IMR-90 (cell line): ENCODE measurements at regions not wholly inside any gene's neighbourhood (a gene's known extent, or its start where the extent isn't known, plus 50 kb on each side); places are given as distances from the start of the nearest gene placed in this dataset.

Experiments used
- ATAC-seq: fragments of 200-7000 bp; cut with Tn5 transposase; 2 replicates; pipeline ENCODE4 v1.9.1; 2020; ENCODE audit warnings: low read depth, mild to moderate bottlenecking, moderate library complexity
- BruUV-seq: library from RNA; stranded (reverse); fragments of 400-500 nt; replicated peaks from 2 replicates; lab custom pipeline; 2021; lab: Mats Ljungman, UMichigan
- CTCF ChIA-PET: fragments of 300-600 bp; formaldehyde crosslinking; extraction: SDS; loops from one replicate; lab custom pipeline; 2021; ENCODE audit warnings: antibody characterized with exemption; lab: Yijun Ruan, JAX
- POLR2A ChIA-PET: fragments of 300-600 bp; sonication (Branson Sonifier 250); formaldehyde crosslinking; loops from one replicate; lab custom pipeline; 2022; ENCODE audit warnings: antibody characterized with exemption; ENCODE audit not compliant: unreplicated experiment; lab: Charles Lee
- DNase-seq: peaks from one replicate; pipeline ENCODE4 v3.0.0; 2013
- H2AFZ ChIP-seq: replicated peaks from 2 replicates; pipeline ENCODE3; 2013; ENCODE audit warnings: low read length, mild to moderate bottlenecking; ENCODE audit not compliant: poor library complexity
- H2AK5ac ChIP-seq: 2 replicates; pipeline ENCODE4 v1.6.1; 2013; ENCODE audit warnings: low read depth, low read length, inconsistent platforms
- H2AK9ac ChIP-seq: replicated peaks from 2 replicates; pipeline ENCODE3; 2013; ENCODE audit warnings: mild to moderate bottlenecking, low read depth, low read length, moderate library complexity; ENCODE audit not compliant: poor library complexity
- H2BK120ac ChIP-seq: 2 replicates; pipeline ENCODE4 v1.6.1; 2013; ENCODE audit warnings: low read depth, low read length, inconsistent platforms
- H2BK15ac ChIP-seq: 3 replicates; pipeline ENCODE4 v1.6.1; 2013; ENCODE audit warnings: low read depth, low read length, inconsistent platforms
- H2BK20ac ChIP-seq: 2 replicates; pipeline ENCODE4 v1.6.1; 2013; ENCODE audit warnings: low read depth, mild to moderate bottlenecking, inconsistent platforms, low read length, moderate library complexity
- H2BK5ac ChIP-seq: 2 replicates; pipeline ENCODE4 v1.6.1; 2013; ENCODE audit warnings: mild to moderate bottlenecking, low read depth, low read length, inconsistent platforms; ENCODE audit not compliant: poor library complexity, severe bottlenecking
- H3K14ac ChIP-seq: replicated peaks from 2 replicates; pipeline ENCODE4 v1.6.1; 2013; ENCODE audit warnings: low read depth, low read length, inconsistent platforms
- H3K18ac ChIP-seq: 2 replicates; pipeline ENCODE4 v1.6.1; 2013; ENCODE audit warnings: low read depth, low read length, control low read depth
- H3K23ac ChIP-seq: 2 replicates; pipeline ENCODE4 v1.6.1; 2013; ENCODE audit warnings: low read depth, low read length, inconsistent platforms
- H3K27ac ChIP-seq: 2 replicates; pipeline ENCODE4 v1.5.1; 2013; ENCODE audit warnings: mild to moderate bottlenecking, control low read depth, low read length; ENCODE audit not compliant: insufficient read depth
- H3K27me3 ChIP-seq: 2 replicates; pipeline ENCODE4 v1.6.1; 2013; ENCODE audit warnings: low read length; ENCODE audit not compliant: control insufficient read depth, insufficient read depth
- H3K36me3 ChIP-seq: 2 replicates; pipeline ENCODE4 v1.6.1; 2013; ENCODE audit warnings: low read length, mixed read lengths; ENCODE audit not compliant: control insufficient read depth, insufficient read depth
- H3K4ac ChIP-seq: 2 replicates; pipeline ENCODE4 v1.6.1; 2013; ENCODE audit warnings: low read depth, low read length, inconsistent platforms
- H3K4me1 ChIP-seq: 2 replicates; pipeline ENCODE4 v1.6.1; 2013; ENCODE audit warnings: low read length, mixed read lengths; ENCODE audit not compliant: control insufficient read depth, insufficient read depth
- H3K4me2 ChIP-seq: 2 replicates; pipeline ENCODE4 v1.6.1; 2013; ENCODE audit warnings: low read depth, mild to moderate bottlenecking, control low read depth, low read length, moderate library complexity
- H3K4me3 ChIP-seq: 2 replicates; pipeline ENCODE4 v1.5.1; 2013; ENCODE audit warnings: low read depth, mild to moderate bottlenecking, control low read depth, low read length, moderate library complexity; ENCODE audit not compliant: insufficient read depth
- H3K56ac ChIP-seq: 2 replicates; pipeline ENCODE4 v1.6.1; 2013; ENCODE audit warnings: low read length, inconsistent platforms; ENCODE audit not compliant: insufficient read depth; ENCODE audit errors: extremely low read depth
- H3K79me1 ChIP-seq, 2 experiments: 2 replicates each; pipeline ENCODE4 v1.6.1; 2013; ENCODE audit warnings: low read length in 2 of 2, inconsistent platforms in 1 of 2, low read depth in 1 of 2
- H3K9ac ChIP-seq: 2 replicates; pipeline ENCODE4 v1.6.1; 2013; ENCODE audit warnings: low read depth, low read length, control low read depth
- H3K9me1 ChIP-seq: 2 replicates; pipeline ENCODE4 v1.6.1; 2013; ENCODE audit warnings: low read length, inconsistent platforms; ENCODE audit not compliant: insufficient read depth
- H3K9me3 ChIP-seq: 2 replicates; pipeline ENCODE4 v1.6.1; 2013; ENCODE audit warnings: low read length; ENCODE audit not compliant: control insufficient read depth, insufficient read depth
- H4K20me1 ChIP-seq: 2 replicates; pipeline ENCODE4 v1.6.1; 2013; ENCODE audit warnings: low read length, inconsistent platforms; ENCODE audit not compliant: insufficient read depth
- H4K5ac ChIP-seq: 2 replicates; pipeline ENCODE4 v1.6.1; 2013; ENCODE audit warnings: mild to moderate bottlenecking, low read depth, low read length, control low read depth
- H4K8ac ChIP-seq, 2 experiments: 2 replicates each; pipeline ENCODE4 v1.6.1; 2013; ENCODE audit warnings: low read depth in 2 of 2, low read length in 2 of 2, control low read depth in 1 of 2, inconsistent platforms in 1 of 2
- H4K91ac ChIP-seq: 2 replicates; pipeline ENCODE4 v1.6.1; 2013; ENCODE audit warnings: low read depth, low read length, inconsistent platforms; ENCODE audit not compliant: insufficient read depth
- BHLHE40 ChIP-seq: fragments of 150-350 bp; IDR thresholded peaks from 2 replicates; pipeline ENCODE4 v1.6.1; 2016; ENCODE audit warnings: mild to moderate bottlenecking, low read depth, low read length
- CEBPB ChIP-seq: IDR thresholded peaks from 2 replicates; pipeline ENCODE4 v1.6.1; 2012; ENCODE audit warnings: low read depth, low read length, improper control_type of control experiment
- CHD1 ChIP-seq: IDR thresholded peaks from 2 replicates; pipeline ENCODE4 v1.6.1; 2012; ENCODE audit warnings: low read depth, low read length, improper control_type of control experiment
- CTCF ChIP-seq: conservative IDR thresholded peaks from 2 replicates; pipeline ENCODE4 v1.5.1; 2012; ENCODE audit warnings: mild to moderate bottlenecking, low read depth, low read length, improper control_type of control experiment
- ELK1 ChIP-seq: fragments of 150-350 bp; IDR thresholded peaks from 2 replicates; pipeline ENCODE4 v1.6.1; 2016; ENCODE audit warnings: low read depth, mild to moderate bottlenecking, low read length, moderate library complexity, borderline replicate concordance
- FOS ChIP-seq: fragments of 150-350 bp; IDR thresholded peaks from 2 replicates; pipeline ENCODE4 v1.6.1; 2016; ENCODE audit warnings: low read depth, low read length
- MAFK ChIP-seq: IDR thresholded peaks from 2 replicates; pipeline ENCODE4 v1.6.1; 2012; ENCODE audit warnings: low read depth, low read length, improper control_type of control experiment
- MAZ ChIP-seq: IDR thresholded peaks from 2 replicates; pipeline ENCODE4 v1.6.1; 2012; ENCODE audit warnings: low read depth, mild to moderate bottlenecking, low read length, improper control_type of control experiment, moderate library complexity, borderline replicate concordance
- MXI1 ChIP-seq: IDR thresholded peaks from 2 replicates; pipeline ENCODE4 v1.6.1; 2012; ENCODE audit warnings: low read depth, mild to moderate bottlenecking, low read length, moderate library complexity, borderline replicate concordance
- NFE2L2 ChIP-seq: fragments of 150-350 bp; IDR thresholded peaks from 2 replicates; pipeline ENCODE4 v1.6.1; 2016; ENCODE audit warnings: low read depth, mild to moderate bottlenecking, low read length
- POLR2A ChIP-seq: IDR thresholded peaks from 2 replicates; pipeline ENCODE4 v1.6.1; 2012; ENCODE audit warnings: mild to moderate bottlenecking, low read depth, low read length
- RAD21 ChIP-seq: IDR thresholded peaks from 2 replicates; pipeline ENCODE4 v1.6.1; 2012; ENCODE audit warnings: low read length, improper control_type of control experiment
- RCOR1 ChIP-seq: IDR thresholded peaks from 2 replicates; pipeline ENCODE4 v1.6.1; 2012; ENCODE audit warnings: mild to moderate bottlenecking, low read length, improper control_type of control experiment; ENCODE audit not compliant: insufficient replicate concordance
- RFX5 ChIP-seq: IDR thresholded peaks from 2 replicates; pipeline ENCODE4 v1.8.0; 2012; ENCODE audit warnings: low read depth, mild to moderate bottlenecking, low read length, moderate library complexity
- SMC3 ChIP-seq: fragments of 150-350 bp; IDR thresholded peaks from 2 replicates; pipeline ENCODE4 v1.6.1; 2016; ENCODE audit warnings: low read depth, mild to moderate bottlenecking, antibody characterized with exemption, low read length, moderate library complexity
- USF2 ChIP-seq: fragments of 150-350 bp; IDR thresholded peaks from 2 replicates; pipeline ENCODE4 v1.6.1; 2017; ENCODE audit warnings: mild to moderate bottlenecking, antibody characterized with exemption, low read length, low read depth
- WGBS, 2 experiments: methylation state at CpG; one replicate each; pipeline versions ENCODE4 v1.1.5 to v1.1.7; 2013; ENCODE audit warnings: missing lambda C conversion rate in 2 of 2; ENCODE audit not compliant: insufficient read length in 1 of 2; ENCODE audit errors: extremely low coverage in 2 of 2; 5-methylcytosine and 5-hydroxymethylcytosine counted together
- dilution Hi-C: fragments of 300-500 bp; cut with HindIII; formaldehyde crosslinking; loops from one replicate; pipeline ENCODE4 v1.14.3; 2018; ENCODE audit warnings: low sequenced_read_pairs; ENCODE audit not compliant: unreplicated experiment
- in situ Hi-C: fragments of 300-500 bp; cut with MboI; formaldehyde crosslinking; loops from 3 replicates; pipeline ENCODE4 v1.14.3; 2019; ENCODE audit warnings: low sequenced_read_pairs, inconsistent platforms, mixed read lengths
- intact Hi-C: fragments of 100-400 bp; cut with micrococcal nuclease; formaldehyde crosslinking; loops from 2 replicates; pipeline ENCODE4 v1.10.0; 2022

GRCh38 chr2:239534581-239535412 lies 134.0 kb upstream of the HDAC4 start:
- no peak overlapping the region for H2BK5ac ChIP-seq
- peaks cover 35% of the 10 kb centered on the region for H3K9me3 ChIP-seq
- no TSS peak for BruUV-seq
- no peaks in the 10 kb centered on the region for H3K4me1 ChIP-seq
- H4K91ac ChIP-seq, result no peak overlapping the region
- no peaks in the 10 kb centered on the region for H3K79me1 ChIP-seq
- no peak overlapping the region for H2BK120ac ChIP-seq
- ChIA-PET POLR2A (no interaction called here), CTCF (no interaction called here)
- WGBS, 2 experiments, result 63% methylated on average over 2 of the region's 14 CpGs; no CpG with 5 or more reads in 1 of the 2 experiments
- H3K4me2 ChIP-seq, result no peak overlapping the region
- H4K5ac ChIP-seq, result no peak overlapping the region
- no peak overlapping the region for H3K27ac ChIP-seq
- no peaks in the 10 kb centered on the region for H4K20me1 ChIP-seq
- no peaks in the 10 kb centered on the region for H3K9me1 ChIP-seq
- no peak overlapping the region for H4K8ac ChIP-seq
- H3K27me3 ChIP-seq, result no peaks in the 10 kb centered on the region
- in situ Hi-C loops, result no loop called here
- dilution Hi-C loops, result no loop called here
- no peak overlapping the region for H2AK5ac ChIP-seq
- H3K56ac ChIP-seq, result no peak overlapping the region
- H3K18ac ChIP-seq, result no peak overlapping the region
- H2AK9ac ChIP-seq, result no peak overlapping the region
- H2BK15ac ChIP-seq, result no peak overlapping the region
- no peak overlapping the region for H3K4me3 ChIP-seq
- TF ChIP-seq RCOR1 (no peak), ELK1 (no peak), NFE2L2 (no peak), MAZ (no peak), RFX5 (no peak), POLR2A (no peak), BHLHE40 (no peak), CEBPB (no peak), CTCF (no peak), CHD1 (no peak), SMC3 (no peak), FOS (no peak), RAD21 (no peak), MXI1 (no peak), USF2 (no peak), MAFK (no peak)
- H3K9ac ChIP-seq, result no peak overlapping the region
- H3K36me3 ChIP-seq, result no peaks in the 10 kb centered on the region
- no peak overlapping the region for H3K4ac ChIP-seq
- intact Hi-C loops, result no loop called here
- ATAC-seq (no peak), DNase-seq (no peak)
- H2AFZ ChIP-seq, result no peak overlapping the region
- no peak overlapping the region for H3K14ac ChIP-seq
- H2BK20ac ChIP-seq, result no peak overlapping the region
- no peak overlapping the region for H3K23ac ChIP-seq
